Stomach (tissue), 4 donors: ENCODE measurements at regions not wholly inside any gene's neighbourhood (a gene's known extent, or its start where the extent isn't known, plus 50 kb on each side); places are given as distances from the start of the nearest gene placed in this dataset.
"Not testable (repeated sequence)": the region's sequence is repeated elsewhere in the genome, so short reads cannot be mapped to it uniquely, and the experiment has no call there.

Experiments
- CTCF ChIP-seq, 7 experiments: fragments of 450-650 bp in 4 of 7; fragments of 200-600 bp in 3 of 7; sonication (generic) in 3 of 7; IDR thresholded peaks; one replicate each; pipeline ENCODE4 v1.5.1; 2016 to 2019; ENCODE audit warnings: antibody characterized with exemption in 7 of 7, control low read depth in 2 of 7, mild to moderate bottlenecking in 1 of 7
- EP300 ChIP-seq: sonication (generic); formaldehyde crosslinking; IDR thresholded peaks from one replicate; pipeline ENCODE4 v1.6.1; 2017; ENCODE audit warnings: antibody characterized with exemption
- POLR2A ChIP-seq, 4 donors: fragments of 450-650 bp; IDR thresholded peaks; one replicate each; pipeline ENCODE4 v1.6.1; 2016; ENCODE audit warnings: antibody characterized with exemption in 4 of 4, control low read depth in 2 of 4, mild to moderate bottlenecking in 1 of 4, moderate library complexity in 1 of 4
- POLR2AphosphoS5 ChIP-seq, 3 donors: sonication (generic); formaldehyde crosslinking; IDR thresholded peaks; one replicate each; pipeline ENCODE4 v1.6.1; 2016; ENCODE audit warnings: antibody characterized with exemption in 3 of 3

- TF ChIP-seq CTCF (IDR thresholded peaks at IDR 0.05); POLR2A (IDR thresholded peaks at IDR 0.05); EP300; POLR2AphosphoS5 (IDR thresholded peaks at IDR 0.05): not testable (repeated sequence)
These were observed 196.1 kb downstream of the SPATA31A1 start for GRCh38 chr9:39551544-39551943.
